Limb (tissue), 2 donors: ENCODE measurements at regions not wholly inside any gene's neighbourhood (a gene's known extent, or its start where the extent isn't known, plus 50 kb on each side); places are given as distances from the start of the nearest gene placed in this dataset.

Experiments
- DNase-seq, 2 donors: peaks; one replicate each; pipeline ENCODE4 v3.0.0-alpha.2; 2016; ENCODE audit errors: extremely low spot score in 2 of 2

DNA sequence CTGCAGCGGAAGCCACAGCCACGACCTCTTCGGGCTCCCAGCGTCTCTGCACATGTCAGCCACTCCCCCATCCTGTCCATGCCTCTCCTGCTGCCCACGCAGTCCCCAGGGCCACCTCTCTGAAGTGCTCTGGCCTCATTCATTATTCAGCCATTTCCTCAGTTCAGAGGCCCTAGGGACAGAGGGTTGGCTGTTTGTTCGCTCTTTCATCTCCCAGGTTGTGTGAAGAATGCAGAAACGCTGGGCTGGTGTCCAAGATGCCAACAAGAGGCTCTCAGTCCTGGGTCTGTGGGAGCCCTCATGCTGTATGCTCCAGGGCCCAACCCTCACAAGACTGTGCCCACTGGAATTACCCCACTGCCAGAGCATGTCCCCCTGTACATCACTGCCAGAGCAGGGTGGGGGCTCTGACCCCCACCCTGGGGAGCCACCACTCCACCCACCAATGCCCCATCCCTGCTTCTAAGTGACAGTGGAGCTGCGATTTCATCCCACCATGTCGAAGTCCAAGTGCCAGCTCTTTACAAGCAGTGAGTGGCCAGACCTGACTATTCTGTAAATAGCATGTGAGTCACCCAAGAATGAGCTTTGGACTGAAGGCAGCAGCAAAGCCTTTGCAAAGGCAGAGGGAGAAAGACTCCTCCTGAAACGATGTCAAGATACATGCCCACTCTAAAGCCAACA lies 209.6 kb downstream of the BUD13 start:
- peak in 1 of 2 donors; percentile 53 for DNase-seq

DNA sequence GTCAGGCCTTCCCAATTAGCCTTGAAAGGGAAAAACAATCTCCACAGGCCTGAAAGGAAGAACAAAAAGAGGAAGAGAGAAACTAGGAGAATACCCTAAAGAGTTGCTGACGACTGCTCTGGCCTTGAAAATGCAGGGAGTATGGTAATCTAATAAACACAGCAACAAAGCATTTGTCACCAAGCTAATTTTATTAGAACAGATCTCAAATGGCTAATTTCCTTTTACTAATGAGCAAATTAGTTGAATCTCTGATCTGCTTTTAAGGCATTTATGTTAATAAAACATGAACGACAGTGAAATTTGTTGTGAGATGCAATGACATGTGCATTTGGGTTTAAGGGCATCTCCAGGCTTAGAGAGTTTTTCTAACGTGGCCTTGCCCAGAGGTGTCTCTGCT lies 212.2 kb downstream of the BUD13 start:
- no peak for DNase-seq

DNA sequence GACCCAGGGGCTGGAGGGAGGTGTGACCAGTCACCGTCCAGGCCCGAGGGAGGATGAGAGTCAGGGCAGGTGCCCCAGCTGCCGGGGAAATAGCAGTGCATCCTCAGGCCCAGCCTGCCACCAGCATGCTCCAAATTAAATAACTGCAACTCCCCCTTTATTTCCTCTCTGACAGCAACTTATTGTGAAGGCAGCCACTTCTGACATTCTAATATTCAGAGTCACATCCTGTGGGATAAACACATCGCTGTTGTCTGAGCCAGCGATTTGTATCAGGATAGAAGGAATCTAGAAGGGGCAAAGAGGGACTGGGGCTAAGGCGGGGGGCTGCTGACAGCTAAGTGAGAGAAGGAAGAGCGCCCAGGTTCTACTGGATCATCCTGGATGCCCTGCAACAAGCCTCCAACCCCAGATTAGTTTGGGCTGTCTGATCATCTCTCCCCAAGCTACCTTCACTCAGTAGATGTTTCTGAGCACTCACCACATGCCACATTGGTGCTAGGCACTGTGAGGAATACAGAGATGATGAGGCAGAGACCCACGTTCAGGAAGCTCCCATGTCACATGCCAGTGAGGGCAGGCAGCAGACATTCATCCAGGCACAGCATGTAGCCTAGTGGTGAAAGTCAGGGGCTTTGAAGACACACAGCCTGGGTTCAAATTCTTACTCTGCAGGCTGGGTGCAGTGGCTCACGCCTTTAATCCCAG lies 214.1 kb downstream of the BUD13 start:
- DNase-seq, result no peak

DNA sequence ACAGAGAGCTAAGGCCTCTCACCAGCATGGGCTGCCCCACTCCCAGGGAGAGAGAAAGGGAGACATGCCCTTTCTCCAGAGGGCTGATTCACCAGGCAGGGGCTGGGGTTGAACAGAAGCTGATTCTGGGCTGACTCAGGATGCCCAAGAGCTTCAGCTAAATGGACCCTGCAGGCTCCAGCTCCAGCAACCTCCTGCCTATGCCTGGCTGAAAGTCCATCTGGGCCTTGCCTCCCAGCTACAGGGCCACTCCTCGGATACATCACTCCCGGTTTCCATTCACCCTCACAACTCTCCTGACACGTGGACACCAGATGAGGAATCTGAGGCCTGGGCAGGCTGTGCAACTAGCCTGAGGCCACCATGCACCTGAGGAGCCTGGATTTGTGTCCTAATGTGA lies 215.5 kb downstream of the BUD13 start:
- no peak for DNase-seq

DNA sequence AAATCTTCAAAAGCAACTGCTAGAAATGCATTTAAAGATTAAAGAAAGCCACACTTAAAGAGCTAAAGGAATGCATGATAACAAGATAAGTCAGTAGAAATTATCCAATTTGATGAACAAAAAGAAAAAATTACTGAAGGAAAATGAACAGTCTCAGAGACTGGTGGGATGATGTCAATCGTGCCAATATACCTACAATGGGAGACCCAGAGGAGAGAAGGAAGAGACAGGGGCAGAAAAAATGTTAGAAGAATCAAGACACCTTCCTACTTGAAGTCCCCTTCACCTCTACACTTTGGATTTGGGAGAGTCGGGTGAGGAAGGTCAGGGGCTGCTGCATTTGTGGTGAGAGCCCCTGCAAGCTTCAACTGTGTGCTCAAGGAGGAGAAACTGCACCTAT lies 216.3 kb downstream of the BUD13 start:
- no peak for DNase-seq

DNA sequence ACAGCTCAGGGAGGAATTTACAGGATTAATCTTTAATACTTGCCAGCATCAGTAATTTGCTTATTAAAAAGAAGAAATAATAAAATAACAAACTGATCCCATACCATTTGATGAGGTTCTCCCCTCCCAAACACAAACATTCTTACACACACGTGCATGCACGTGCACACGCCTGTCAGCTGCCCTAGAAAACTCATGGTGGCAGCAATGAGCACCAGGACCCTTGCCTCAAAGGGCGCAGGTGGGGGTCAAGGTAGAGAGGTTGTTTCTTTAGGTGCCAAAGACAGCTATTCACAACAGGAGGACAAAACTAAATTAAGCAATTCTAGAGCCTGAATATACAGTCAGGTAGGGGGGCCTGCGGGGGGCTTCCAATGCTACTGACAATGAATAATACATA lies 219.3 kb downstream of the BUD13 start:
- DNase-seq, result no peak

DNA sequence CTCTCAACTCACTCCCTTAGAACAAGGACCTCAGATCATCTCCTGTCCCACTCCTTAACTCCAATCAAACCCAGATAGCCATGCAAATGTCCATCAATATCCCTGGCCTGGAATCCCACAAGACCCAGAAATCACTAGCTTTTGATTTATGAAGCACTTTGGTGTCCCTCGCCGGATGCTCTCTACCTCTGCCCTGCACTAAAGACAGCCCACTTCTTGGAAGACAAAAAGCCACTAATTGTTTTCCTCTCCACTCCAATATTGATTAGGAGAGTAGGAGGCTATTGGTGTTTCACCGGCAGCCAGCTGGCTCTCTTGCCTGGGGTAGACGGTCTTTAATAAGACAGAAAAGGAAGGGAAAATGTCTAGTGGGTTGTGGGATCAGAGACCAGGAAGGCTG lies 221.2 kb downstream of the BUD13 start:
- DNase-seq, result no peak

DNA sequence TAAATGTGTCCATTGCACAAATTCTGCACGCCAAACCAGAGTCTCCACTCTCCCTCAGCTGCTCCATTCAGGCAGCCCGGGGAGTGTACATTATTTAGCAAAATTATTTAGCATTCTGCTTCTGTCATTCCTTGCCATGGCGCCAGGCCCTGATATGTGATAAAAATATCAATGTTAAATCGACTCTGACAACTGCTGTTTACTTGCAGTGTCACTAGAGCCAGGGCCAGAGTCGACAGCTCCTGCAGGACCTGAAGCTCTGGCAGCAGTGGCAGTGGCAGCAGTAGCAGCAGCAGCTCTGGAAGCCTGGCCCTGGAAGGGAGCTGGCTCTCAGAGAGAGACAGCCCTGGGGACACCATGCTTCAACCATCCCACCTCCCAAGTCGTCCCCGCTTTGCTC lies 224.5 kb downstream of the BUD13 start:
- DNase-seq, result no peak

DNA sequence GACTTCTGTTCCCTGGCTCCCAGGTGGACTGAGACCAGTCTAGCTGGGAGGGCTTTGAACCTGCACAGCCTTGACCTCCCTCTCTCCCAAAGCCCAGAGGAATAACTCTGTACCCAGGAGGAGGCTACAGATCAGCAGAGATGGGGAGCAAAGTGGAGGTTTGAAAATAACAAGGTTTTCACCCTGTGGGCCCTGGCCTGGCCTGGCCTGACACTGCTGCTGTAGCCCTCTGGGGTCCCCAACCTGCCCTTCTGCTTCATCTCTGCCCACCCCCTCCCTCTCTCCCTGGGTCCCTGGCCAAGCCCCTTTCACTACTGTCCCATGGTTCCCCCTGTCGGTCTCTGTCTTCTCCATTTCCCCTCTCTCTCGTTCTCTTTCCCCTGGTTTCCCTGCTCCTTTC lies 225.2 kb downstream of the BUD13 start:
- no peak for DNase-seq

DNA sequence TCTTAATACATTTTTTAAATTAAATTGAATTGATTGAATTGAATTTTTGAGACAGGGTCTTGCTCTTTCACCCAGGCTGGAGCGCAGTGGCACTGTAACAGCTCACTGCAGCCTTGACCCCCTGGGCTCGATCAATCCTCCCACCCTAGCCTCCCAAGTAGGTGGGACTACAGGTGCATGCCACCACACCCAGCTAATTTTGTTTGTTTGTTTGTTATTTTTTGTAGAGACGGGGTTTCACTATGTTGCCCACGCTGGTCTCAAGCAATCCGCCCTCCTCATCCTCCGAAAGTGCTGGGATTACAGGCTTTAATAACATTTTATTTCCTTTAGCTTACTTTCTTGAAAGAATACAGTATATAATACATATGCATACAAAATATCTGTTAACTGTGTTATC lies 226.9 kb downstream of the BUD13 start:
- DNase-seq, result peak in 1 of 2 donors; percentile 4

DNA sequence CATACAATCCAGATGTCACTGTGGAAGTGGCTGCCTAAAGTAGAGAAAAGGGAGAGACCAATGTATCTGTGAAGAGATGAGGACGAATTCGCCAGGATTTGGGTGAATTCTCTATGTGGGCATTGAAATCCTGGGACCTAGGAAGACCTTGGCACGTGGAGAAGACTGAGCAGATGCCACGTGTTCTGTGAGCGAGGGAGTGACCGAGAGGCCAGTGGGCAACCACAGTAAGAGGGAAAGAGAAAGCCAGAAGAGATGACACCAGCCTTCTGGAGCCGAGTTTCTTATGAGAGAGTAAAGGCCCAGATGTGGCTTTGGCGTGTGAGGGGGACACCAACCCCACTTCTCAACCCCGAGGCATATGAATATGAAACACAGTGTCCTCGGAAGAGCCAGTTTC lies 228.1 kb downstream of the BUD13 start:
- DNase-seq, result no peak

DNA sequence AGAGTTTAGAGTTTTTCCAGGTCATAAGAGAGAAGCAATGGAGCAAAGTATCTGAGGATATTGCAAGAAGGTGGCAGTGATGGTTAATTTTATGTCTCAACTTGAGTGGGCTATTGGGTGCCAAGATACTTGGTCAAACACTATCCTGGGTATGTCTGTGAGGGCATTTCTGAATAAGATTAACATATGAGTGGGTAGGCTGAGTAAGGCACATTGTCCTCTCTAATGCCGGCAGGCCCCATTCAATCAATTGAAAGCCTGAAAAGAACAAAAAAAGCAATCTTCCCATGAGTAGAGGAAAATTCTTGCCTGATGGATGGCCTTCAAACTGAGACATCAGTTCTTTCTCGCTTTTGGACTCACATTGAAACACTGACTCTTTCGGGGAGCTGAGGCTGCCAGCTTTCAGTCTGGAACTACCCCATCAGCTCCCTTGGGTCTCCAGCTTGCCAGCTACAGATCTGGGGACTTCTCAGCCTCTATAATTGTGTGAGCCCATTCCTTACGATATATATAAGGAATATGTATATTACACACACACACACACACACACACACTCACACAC lies 228.8 kb downstream of the BUD13 start:
- DNase-seq, result no peak

DNA sequence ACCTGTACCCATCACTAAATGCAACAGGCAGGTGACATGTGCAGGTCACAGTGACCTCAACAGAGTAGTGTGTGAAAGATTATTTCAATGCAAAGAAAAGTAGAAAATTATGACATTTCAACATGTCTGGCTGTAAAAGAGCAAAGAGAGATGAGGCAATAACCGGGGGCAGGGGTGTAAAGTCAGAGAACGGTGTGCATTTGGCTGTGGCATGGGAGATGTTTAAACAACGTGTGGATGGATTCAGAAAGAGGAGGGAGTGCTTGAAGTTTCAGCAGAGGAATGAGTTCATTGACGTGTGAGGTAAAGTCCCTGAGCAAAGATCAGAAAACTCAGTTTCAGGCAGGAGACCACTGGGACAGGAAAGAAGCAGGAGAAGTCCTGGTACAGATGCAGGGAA lies 229.7 kb downstream of the BUD13 start:
- no peak for DNase-seq

DNA sequence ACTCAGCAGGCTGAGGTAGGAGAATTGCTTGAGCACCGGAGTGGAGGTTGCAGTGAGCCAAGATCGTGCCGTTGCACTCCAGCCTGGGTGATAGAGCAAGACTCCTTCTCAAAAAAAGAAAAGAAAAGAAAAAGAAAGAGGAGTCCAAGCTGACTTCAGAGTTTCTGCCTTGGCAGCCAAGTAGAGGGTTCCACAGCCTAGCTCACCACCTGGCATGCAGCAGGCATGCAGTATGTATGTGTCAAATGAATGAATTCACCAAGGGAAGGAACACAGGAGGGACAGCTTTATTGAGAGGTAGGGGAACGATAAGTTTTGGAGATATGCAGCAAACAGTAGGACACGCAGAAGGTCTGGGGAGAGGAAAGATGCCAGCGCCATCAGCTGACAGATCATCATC lies 230.4 kb downstream of the BUD13 start:
- DNase-seq, result no peak

DNA sequence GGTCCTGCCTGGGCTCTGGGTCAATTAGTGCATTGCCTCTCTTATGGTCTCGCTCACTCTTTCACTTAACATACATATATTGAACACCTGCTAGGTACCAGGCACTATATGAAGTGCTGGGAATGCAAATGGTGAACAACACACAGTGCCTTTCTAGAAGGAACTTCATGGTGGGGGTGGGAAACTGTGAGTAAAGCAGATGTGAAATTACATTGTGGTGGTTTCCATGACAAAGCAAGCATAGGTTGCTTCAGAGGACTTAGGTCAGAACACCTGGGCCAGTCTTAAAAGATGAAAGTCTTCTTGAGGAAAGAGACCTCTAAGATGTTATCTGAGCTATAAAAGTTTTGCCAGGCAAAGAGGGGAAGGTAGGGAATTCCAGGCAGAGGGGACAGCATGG lies 231.3 kb downstream of the BUD13 start:
- no peak for DNase-seq

DNA sequence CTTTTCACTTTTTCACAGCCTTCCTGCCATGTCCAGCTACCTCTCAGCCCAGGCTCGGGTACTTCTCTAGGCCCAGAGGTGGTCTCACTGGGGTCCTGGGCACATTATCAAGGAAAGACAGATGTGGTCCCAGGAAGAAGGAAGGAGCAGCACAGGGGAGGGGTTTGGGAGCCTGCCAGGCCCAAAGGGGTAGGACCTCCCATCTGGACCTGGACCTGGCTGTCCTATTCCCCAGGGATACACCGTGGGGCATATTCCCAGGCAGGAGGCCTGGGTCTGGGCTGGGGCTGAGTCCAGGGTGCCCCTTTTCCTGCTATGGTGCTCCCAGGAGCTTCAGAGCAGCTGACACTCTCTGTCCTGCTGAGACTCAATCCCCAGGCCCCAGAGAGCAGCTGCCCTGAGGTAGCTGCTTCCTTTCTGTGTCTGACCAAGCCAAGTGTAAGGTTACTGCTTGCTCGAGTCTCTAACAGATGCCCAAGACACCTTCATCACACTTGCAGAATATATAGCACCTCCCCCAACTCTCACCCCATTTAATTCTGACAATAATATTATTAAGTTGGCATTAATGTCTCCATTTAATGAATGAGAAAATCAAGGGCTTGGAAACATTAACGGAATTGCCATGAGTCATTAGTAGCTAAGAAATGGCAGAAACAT lies 232.0 kb downstream of the BUD13 start:
- no peak for DNase-seq

DNA sequence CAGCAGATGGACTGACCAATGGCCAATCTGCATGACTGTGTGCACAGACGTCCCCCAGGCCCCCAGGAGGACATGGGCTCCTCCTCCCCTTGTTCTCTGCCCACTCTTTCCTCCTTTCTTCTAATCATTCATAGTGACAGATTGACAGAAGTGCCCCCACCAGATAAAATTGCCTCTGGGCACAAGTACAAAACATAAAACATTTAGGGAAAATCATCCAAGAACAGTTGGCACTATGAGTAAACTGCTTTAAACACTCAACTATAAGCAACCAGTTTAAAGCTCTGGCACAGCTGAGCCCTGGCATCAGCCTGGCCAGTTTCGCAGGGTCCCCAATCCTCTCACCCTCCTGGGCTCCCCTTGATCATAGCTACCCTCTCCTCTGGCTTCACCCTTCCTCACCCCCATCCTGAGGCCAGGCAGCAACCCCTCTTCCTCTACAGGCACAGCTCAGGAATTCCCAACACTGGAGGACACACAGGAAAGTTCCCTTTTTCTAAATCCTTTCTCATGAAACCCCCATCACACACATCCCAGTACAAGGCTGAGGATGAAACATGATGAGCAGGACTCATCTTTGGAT lies 232.9 kb downstream of the BUD13 start:
- no peak for DNase-seq

DNA sequence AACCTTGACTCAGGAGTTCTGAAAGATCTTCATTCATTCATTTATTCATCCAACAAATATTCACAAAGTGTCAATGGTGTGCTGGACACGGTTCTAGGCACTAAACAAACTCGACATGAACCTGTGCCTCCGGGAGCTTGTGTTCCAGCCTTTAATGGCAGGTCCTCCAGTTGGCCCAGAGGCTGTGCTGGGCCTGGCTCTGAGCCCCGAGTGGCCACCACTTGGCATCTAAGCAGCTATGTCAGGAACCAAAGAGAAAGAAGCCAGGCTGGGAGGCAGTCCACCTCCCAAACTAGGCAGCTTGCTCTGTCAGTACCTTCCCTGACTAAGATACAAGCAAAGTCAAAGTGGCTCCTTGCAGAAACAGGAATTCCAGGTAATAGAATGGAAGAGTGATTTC lies 233.6 kb downstream of the BUD13 start:
- peak in 1 of 2 donors; percentile 1 for DNase-seq

DNA sequence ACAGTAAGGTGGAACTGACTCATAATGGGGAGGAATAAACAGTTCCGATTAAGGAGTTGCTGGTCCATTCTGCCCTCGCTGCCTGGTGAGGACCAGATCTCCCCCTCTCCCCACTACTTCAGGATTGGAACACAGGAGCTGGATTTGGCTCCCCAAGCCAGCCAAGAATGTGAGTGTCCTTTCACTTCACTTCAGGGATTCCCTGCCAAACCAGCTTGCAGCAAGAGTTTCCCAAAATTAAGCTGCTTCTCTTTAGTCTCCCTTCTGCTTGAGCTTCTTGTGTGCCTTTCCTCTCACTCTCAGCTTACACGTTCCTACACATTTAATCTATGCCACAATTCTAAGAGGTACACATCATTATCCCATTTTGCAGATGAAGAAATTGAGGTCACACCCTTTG lies 234.1 kb downstream of the BUD13 start:
- DNase-seq, result no peak

DNA sequence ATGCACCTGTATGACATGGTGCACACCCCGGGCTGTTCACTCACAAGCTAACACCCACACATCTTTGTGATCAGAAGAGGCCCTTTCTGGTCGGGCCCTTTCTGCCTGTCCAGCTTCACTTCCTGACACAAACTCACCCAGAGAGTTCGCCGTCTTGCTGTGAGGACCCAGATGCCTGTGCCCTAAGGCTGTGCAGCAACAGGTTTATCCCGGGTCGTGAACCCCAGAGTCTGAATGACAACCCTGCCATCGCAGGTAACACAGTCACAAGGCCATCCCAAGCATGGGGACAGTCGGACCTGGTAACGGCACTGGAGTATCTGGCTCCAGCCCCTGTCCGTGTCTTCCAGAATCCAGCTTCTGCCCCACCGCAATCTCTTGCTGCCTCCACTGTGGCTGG lies 235.1 kb downstream of the BUD13 start:
- no peak for DNase-seq

DNA sequence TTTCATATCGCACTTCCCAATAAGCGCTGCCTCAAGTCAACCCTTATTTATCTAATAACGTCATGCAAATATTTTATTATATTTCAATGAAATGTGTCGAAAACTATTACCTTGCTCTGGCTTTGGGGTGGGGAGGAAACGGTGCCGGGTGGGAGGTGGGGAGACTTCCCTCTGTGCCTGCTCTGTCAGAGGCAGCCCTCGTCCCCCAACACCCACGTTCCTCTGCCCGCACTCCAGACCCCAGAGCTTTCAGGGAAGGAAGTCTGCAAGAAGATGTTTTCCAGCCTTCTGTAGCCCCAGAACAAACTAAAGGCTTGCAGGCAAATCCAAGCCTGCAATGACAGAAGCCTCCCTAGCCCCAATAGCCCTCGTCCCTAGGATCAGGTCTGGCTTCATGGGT lies 235.7 kb downstream of the BUD13 start:
- peak in 1 of 2 donors; percentile 1 for DNase-seq

DNA sequence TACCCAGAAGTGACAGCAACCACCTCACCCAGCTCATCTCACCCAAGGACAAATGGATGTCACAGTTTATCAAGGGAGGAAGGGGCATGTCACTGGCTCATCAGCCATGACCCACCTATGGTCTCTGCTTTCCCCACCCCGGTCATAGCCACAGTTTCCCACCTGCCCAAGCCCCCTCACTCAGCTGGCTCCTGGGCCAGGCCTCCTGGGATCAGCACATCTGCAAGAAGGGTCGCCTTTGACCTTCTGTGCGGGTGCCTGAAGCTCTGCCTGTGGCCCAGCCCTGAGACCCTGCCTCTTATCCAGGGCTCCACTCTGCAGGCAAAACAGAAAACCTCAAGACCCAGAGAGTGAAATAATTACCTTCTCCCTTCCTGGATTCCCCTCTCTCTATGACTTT lies 236.4 kb downstream of the BUD13 start:
- DNase-seq, result peak in 1 of 2 donors; percentile 11
